ENCODE measurements at regions not wholly inside any gene's neighbourhood (a gene's known extent, or its start where the extent isn't known, plus 50 kb on each side); places are given as distances from the start of the nearest gene placed in this dataset.
"Not testable (repeated sequence)": the region's sequence is repeated elsewhere in the genome, so short reads cannot be mapped to it uniquely, and the experiment has no call there.

GRCh38 chr2:39923455-39923854 lies 144.4 kb upstream of the THUMPD2 start:
- no peak for FAIRE-seq

- FAIRE-seq: peak; percentile 45
Measured at GRCh38 chr2:39922679-39923405, 143.8 kb upstream of the THUMPD2 start.

DNA sequence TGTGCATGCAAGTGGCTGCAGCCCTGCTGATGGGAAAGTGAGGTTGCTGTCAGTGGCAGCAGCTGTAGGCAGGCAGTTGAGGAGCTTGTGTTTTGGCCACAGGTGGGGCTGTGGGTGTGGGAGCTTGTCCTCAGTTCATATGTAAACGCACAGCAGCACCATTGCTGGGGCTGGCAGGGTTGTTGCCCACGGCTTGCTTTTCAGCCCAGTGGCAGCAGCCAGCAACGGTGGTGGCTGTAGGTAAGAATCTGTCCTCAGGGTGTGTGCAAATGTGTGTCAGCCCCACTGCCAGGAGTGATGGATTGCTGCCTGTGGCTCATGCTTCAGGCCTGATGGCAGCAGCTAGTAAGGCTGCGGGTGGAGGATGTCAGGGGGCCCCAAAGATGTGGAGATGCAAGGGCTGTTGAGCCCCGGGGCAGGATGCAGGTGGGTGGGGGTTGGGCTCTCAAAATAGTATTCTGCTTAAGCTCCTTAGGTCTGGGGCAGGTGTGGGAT lies 141.3 kb upstream of the THUMPD2 start:
- no peak for FAIRE-seq

DNA sequence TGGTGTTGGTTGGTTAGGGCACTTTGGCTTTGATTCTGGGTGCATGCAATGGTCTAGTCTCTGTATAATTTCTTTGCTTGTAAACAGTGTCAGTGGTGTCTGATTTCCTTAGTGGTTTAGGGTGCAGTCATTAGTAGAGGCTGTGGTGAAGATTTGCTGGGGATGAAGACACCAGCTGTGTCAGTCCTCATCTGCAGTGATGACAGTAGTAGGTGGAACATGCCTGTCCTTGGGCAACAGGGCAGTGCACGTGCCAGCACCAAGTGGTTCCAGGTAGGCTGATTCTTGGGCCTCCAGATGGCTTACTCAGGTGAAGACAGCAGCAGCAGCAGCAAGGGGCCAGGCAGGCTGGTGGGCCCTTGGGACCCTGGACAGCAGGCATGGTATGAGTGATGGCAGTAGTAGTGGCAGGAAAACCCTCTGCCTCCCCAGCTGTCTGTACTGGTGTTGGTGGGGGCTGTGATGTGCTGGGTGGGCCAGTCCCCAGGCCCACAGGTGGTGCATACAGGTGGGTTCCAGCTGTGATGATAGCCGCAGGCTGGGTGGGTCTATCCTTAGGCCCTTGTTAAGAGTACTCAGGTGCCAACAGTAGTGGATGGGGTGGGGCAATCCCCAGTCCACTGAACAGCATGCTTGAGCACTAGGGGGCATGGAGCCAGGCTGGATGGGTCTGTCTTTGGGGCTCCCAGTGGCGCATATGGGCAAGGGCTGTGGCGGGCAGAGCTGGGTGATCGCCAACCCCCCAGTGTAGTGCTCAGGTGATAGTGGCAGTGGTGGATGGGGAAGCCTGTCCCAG lies 140.7 kb upstream of the THUMPD2 start:
- no peak for FAIRE-seq

DNA sequence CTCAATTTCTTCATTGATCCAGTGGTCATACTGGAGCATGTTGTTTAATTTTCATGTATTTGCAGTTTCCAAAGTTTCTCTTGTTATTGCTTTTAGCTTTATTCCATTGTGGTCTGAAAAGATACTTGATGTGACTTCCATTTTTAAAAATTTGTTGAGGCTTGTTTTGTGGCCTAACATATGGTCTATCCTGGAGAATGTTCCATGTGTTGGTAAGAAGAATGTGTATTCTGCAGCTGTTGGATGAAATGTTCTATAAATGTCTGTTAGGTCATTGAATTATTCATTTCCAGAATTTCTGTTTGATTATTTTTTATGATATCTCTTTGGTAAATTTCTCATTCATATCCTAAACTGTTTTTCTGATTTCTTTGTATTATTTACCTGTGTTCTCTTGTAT lies 139.8 kb upstream of the THUMPD2 start:
- FAIRE-seq: no peak

GRCh38 chr2:39917371-39917770 lies 138.3 kb upstream of the THUMPD2 start:
- not testable (repeated sequence) for FAIRE-seq

DNA sequence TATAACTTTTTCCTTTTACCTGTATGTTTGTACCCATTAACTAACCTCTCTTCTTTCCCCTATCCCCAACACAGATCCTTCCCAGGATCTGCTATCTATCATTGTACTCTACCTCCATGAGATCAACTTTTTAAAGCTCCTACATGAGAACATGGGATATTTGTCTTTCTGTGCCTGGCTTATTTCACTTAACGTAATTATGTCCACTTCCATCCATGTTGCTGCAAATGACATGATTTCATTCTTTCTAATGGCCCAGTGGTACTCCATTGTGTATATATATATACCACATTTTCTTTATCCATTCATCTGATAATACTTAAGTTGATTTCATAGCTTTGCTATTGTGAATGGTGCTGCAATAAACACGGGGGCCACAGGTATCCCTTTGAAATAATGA lies 135.9 kb upstream of the THUMPD2 start:
- FAIRE-seq: no peak

GRCh38 chr2:39913648-39914461 lies 134.8 kb upstream of the THUMPD2 start:
- peak; percentile 99 for FAIRE-seq

DNA sequence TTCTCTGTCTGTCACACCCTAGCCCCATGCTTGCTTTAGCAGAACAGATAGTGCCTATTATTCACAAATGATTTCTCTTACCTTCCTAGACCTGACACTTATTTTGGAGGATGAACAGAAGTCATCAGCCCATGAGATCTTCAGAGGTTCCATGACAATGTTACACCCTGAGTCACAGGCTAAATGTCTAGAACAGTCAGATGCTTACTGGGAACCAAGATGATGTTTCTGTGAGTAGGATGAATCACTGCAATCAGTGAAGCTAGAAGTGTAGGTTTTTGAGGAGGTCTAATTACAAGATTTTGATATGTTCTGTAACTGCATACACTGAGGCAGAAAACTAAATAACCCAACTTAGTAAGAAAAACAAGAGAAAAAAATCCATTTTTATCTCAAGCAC lies 123.0 kb upstream of the THUMPD2 start:
- no peak for FAIRE-seq

- no peak for FAIRE-seq
Measured at GRCh38 chr2:39898934-39899333, 119.9 kb upstream of the THUMPD2 start.

DNA sequence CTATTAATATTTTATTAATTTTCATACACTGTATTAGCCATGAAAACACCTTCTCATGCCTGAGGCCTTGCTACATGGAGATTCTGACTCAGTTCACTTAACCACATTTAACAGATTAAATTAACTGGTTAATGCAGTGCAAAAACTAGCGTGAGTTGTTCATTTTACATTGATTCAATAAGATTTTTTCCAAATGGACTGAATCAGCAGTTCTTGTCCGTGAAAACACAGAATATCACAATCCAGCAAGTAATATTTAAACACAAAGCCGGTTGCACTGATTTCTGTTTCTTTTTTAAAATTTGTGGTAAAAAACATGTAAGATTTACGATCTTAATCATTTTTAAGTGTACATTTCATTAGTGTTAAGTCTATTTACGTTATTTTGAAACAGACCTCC lies 118.2 kb upstream of the THUMPD2 start:
- FAIRE-seq: peak; percentile 98

- FAIRE-seq: no peak
Measured at GRCh38 chr2:39894082-39894481, 115.0 kb upstream of the THUMPD2 start.

- no peak for FAIRE-seq
Measured at GRCh38 chr2:39893616-39894015, 114.6 kb upstream of the THUMPD2 start.

DNA sequence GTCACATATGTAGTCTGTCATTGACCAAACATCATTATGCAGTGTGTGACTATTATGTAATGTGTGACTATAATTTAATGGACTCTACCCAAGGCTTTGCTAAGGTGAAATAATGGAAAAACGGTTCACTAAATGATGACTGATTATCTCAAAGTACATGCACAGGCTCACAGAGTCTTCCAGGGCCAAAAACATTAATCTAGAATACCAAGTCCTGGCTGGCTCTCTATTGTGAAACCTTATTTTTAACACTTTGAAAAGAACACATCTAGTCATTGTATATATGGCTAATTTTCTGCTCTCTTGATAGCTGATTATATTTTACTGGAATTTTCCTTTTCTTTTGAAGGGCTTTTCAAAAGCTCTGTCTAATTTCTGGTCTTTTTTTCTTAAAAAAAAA lies 102.9 kb upstream of the THUMPD2 start:
- peak; percentile 84 for FAIRE-seq

- FAIRE-seq: no peak
Measured at GRCh38 chr2:39881494-39881893, 102.4 kb upstream of the THUMPD2 start.

DNA sequence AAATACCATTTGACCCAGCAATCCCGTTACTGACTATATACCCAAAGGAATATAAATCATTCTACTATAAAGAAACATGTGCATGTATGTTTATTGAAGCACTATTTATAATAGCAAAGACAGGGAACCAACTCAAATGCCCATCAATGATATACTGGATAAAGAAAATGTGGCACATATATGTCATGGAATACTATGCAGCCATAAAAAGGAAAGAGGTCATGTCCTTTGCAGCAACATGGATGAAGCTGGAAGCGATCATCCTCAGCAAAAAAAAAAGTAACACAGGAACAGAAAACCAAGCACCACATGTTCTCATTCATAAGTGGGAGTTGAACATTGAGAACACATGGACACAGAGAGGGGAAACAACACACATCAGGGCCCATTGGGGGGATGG lies 99.9 kb upstream of the THUMPD2 start:
- FAIRE-seq: not testable (repeated sequence)

- no peak for FAIRE-seq
Measured at GRCh38 chr2:39875914-39876267, 96.8 kb upstream of the THUMPD2 start.

GRCh38 chr2:39875182-39875913 lies 96.3 kb upstream of the THUMPD2 start:
- no peak for FAIRE-seq

DNA sequence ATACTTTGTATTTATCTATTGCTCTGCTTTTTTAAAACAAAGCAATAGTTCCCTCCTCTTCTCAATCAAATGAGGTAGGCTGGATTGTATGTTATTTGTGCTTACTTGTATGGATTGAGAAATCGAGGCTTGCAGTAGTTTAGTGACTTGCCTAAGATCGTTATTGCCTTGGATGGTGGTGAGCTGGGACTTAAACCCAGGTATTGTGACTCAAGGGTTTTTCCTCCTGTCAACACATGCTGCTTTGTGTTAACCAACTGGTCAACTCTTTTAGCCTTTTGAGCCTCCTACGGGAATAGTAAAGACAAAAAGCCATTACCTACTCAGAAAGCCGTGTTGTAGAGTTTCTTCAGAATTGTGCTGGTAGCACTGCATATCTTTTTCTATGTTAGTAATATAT lies 95.2 kb upstream of the THUMPD2 start:
- no peak for FAIRE-seq

DNA sequence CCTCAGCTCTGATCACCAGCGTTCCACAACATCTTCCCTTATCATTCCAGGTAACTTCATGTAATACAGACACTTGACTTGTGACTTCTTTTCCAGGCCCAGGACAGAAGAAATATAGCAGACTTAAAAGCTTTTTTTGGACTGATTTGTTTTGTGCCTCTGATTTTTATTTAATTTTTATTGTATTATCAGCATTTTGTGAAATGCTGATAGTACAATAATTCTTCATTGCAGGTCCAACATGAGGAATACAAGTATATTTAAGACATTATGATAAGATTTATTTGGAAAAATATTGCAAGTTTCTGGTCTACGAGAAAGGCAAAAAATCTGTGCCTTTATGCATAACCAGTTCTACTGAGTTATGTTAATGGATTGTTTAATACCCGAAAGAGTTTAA lies 94.5 kb upstream of the THUMPD2 start:
- FAIRE-seq: no peak

DNA sequence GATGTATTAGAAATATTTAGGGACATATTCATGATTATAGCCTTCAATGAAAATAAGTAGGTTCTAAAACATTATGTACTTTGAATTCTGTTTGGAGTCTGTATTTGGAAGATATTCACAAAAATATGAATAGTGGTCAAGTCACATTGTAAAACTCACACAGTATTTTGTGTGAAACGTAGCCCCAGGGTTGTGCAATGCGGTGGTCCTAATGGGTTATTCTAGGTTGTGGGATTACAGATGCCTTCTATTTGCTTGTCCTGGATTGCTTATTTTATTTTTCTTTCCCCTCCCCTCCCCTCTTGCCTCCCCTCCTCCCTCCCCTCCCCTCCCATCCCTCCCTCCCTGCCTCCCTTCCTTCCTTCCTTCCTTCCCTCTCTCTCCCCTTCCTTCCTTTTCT lies 93.7 kb upstream of the THUMPD2 start:
- FAIRE-seq: no peak

- no peak for FAIRE-seq
Measured at GRCh38 chr2:39871291-39871761, 92.3 kb upstream of the THUMPD2 start.

DNA sequence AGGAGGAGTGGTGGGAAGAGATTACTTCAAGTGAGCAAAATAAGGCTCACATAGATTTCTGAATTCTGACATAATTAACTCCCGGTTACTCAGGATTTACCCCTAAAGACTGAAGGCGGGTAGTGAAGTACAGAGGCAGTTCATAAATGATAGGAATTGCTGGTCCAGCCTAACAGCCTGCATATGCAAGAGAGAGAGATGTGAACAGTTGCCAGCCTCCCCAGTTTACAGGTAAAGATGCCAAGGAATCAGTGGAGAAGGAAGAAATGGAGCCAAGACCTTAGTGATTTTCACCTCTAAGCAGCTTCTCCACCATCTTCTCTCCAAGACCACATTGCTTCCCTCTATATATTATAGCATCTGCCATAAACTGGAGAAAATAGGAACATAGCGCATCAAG lies 91.8 kb upstream of the THUMPD2 start:
- no peak for FAIRE-seq
